Heart left ventricle (tissue), 13 donors: ENCODE measurements at regions not wholly inside any gene's neighbourhood (a gene's known extent, or its start where the extent isn't known, plus 50 kb on each side); places are given as distances from the start of the nearest gene placed in this dataset.

Experiments
- CTCF ChIP-seq, 12 donors: fragments of 200-600 bp; sonication (generic) in 4 of 12; IDR thresholded peaks; one replicate each; pipeline versions ENCODE4 v1.5.0 to v1.8.0; 2018 to 2022; ENCODE audit warnings: antibody characterized with exemption in 12 of 12, mild to moderate bottlenecking in 5 of 12
- POLR2A ChIP-seq, 2 donors: fragments of 450-650 bp; IDR thresholded peaks; one replicate each; pipeline ENCODE4 v1.6.1; 2017; ENCODE audit warnings: antibody characterized with exemption in 2 of 2, mild to moderate bottlenecking in 2 of 2, moderate library complexity in 2 of 2
- donor health status: ischemic (EF 13 %, LVEDD 7.1; RV severe dilation, severe dysfunction).
- donor health status: DM: no; HTN: yes; CAD: no.
- donor health status: DM: no; HTN: no; CAD: no.
- donor health status: ischemic (EF 25% LVEDD 6.9; RV normal size, moderate dysfunction).
- donor health status: ischemic (EF 25% LVEDD 5.7; RV mildly dilated, moderate dysfunction).
- donor health status: ischemic (EF 35%, LVEDD 5.7; RV mildly dilated, moderate dysfunction).
- donor health status: nonischemic (EF 11% LVEDD 7.7; RV severe dilation, severe dysfunction).
- donor health status: DM: yes; HTN: yes; CAD: no.
- donor health status: PGD.
- donor health status: ischemic (EF 29% LVEDD 5.4; RV normal size, mild dysfunction).
- donor health status: nonischemic (EF 23%, LVEDD 6.1; RV moderate dilation, normal function).

GRCh38 chr1:115531631-115532264 is 110.0 kb upstream of the VANGL1 start:
- no peak for TF ChIP-seq CTCF (IDR thresholded peaks at IDR 0.05)
- no peak for TF ChIP-seq POLR2A (IDR thresholded peaks at IDR 0.05)
